Activated CD4-positive, CD25-positive, alpha-beta regulatory T cell treated with anti-CD3 and anti-CD28 coated beads, Interleukin-2, amount 50 U/mL, for 72 hours (primary cell): ENCODE measurements at regions not wholly inside any gene's neighbourhood (a gene's known extent, or its start where the extent isn't known, plus 50 kb on each side); places are given as distances from the start of the nearest gene placed in this dataset.
"Not testable (repeated sequence)": the region's sequence is repeated elsewhere in the genome, so short reads cannot be mapped to it uniquely, and the experiment has no call there.

ENCODE experiments used
- DNase-seq: peaks from one replicate; pipeline ENCODE4 v3.0.0; 2021

DNA sequence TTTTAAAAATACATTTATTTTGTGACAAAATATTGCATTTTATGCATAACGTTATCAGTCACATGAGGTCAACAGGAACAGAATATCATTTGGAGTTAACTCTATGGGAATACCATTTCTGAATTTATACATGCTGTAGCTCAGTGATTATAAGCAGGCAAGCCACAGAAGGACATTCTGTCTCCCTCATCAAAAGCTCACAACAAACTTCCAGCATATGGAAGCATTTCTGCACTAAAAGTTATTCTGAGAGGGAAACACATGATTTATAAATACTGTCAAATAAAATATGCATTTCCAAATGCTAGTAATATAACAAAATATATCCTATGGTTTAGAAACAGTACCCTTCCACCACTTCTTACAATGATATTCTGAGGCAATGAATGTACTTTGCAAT, 854.1 kb upstream of the B3GALT2 start:
- DNase-seq, result no peak

DNA sequence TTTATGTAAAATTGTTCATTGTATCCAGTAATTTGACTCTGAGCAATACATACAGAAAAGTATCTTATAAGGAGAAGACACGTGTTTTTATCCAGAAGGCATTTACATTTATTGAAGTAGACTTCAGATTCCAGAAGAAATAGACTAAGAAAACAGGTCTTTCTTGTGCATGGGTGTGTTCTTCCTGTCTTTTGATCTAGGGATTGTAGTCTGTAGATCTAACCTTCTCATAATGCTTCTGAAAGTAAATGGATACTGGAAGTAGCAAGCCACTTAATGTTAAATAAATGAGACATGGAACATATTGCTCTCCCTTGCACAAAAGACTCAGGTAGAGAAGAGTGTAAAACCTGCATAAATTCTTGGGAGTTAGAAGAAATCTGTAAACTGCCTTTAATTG, 853.2 kb upstream of the B3GALT2 start:
- no peak for DNase-seq

DNA sequence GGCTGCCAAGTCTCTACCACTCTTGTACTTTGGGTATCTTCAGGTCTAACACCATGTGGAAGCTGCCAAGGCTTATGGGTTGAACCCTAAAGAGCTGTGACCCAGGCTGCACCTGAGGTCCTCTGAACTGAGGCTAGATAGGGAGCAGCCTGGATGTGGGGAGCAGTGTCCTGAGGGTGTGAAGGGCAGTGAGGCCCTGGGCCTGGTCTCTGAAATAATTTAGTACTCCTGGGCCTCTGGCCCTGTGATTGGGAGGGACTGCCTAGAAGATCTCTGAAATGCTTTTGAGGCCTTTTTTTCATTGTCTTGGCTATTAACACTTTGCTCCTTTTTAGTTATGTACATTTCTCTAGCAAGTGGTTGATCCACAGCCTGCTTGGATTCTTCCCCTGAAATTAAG, 847.2 kb upstream of the B3GALT2 start:
- DNase-seq, result no peak

DNA sequence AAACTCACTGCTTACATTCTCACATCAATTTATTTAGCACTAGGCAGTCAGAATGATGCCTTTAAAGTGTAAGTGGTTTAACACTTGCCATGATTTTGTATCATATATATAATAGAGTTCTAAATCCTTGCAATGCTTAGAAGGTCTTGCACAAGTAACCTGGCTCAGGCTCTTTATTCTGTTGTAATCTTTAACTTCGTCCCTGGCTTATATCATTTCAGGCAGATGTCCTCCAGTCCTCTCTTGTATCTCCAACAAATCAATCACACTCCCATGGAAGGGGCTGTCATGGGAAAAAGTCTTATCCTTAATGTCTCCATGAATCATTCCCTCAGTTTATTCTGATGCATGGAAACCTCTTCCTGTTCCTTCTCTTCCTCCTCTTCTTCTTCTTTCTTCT, 841.6 kb upstream of the B3GALT2 start:
- no peak for DNase-seq

DNA sequence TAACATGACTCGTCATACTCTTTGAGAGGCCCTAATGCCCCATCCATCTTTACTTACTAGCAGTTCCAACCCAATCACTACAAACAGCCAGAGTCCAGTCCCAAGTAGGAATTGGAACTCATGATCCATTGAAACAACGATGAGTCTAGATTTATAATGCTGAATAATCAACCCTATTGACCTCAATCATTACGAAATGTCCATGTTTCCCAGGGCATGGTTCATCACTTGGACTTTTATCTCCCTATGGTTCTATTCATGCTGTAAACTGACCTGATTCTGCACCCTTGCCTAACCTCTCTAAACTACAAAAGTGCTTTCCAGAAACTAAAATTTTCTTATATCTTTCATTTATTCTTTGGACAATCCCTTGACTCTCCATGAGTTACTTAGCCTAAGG, 840.0 kb upstream of the B3GALT2 start:
- DNase-seq, result no peak

DNA sequence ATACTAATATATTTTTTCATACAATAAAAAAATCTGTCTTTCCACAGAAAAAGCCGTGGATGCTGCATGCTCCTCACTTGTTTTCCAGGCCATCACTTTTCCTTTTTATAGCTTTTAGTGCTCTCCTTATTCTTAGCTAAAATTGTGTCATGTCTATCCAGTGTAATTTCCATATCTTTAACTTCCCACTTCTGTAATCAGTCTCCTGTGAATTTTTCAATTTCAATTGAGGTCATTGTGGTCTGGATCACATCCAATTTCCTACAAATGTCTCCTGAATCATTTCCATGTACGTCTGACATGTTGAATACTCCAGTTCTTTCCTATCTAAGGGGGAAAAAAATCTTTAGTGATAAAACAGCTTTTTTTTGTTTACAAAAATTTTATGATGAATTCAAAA, 838.2 kb upstream of the B3GALT2 start:
- DNase-seq, result no peak

DNA sequence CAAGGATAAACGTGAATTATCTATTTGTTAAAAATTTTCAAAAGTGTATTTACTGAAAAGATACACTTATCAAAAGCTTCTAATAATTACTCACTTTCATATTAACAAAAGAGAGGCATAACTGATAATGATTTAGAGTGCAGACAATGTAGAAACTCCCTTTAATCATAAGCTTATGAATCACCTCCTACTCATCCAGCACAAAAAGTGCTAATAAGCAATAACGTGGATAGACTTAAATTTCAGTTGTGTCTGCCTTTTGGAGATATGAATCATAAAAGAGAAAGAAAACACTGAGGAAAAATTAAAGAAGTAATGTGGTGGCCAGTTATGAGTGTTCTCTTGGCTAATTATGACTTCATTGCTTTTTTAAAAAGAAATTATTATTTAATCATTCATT, 827.6 kb upstream of the B3GALT2 start:
- DNase-seq, result no peak

DNA sequence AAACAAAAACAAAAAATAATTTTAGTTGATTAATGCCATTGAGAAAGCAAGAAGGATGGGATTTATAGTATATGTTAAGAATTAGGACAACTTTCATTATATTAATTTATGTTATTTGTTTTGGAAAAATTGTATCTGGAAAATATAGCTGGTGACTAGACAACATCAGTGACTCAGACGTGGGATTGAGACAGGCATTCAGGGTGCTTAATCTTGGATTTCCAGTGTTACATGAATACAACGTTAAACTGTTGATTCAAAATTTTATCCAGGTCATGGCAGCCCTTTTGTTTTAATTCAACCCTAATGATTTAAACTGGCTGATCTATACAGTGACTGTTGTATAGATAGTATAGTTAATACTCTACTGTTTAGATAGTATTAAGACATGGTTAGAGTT, 827.1 kb upstream of the B3GALT2 start:
- DNase-seq, result no peak

DNA sequence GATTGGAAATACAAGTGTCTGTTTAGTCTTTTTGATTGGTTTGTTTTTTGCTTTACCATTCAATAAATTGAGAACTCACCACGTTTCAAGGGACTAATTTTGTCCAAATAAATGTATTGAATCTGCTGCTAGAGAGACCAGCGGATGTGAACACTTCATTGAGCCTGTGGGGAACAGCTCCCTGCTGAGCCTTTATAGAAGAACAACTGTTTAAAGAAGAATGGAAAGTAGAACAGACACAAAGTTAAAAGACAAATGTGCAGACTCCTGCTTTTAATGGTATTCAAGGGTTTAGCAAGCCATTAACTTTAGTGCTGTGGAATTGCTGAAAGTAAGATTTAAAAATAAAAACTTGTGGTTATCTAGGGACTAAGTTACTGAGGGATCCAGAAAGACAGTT, 817.7 kb upstream of the B3GALT2 start:
- no peak for DNase-seq

DNA sequence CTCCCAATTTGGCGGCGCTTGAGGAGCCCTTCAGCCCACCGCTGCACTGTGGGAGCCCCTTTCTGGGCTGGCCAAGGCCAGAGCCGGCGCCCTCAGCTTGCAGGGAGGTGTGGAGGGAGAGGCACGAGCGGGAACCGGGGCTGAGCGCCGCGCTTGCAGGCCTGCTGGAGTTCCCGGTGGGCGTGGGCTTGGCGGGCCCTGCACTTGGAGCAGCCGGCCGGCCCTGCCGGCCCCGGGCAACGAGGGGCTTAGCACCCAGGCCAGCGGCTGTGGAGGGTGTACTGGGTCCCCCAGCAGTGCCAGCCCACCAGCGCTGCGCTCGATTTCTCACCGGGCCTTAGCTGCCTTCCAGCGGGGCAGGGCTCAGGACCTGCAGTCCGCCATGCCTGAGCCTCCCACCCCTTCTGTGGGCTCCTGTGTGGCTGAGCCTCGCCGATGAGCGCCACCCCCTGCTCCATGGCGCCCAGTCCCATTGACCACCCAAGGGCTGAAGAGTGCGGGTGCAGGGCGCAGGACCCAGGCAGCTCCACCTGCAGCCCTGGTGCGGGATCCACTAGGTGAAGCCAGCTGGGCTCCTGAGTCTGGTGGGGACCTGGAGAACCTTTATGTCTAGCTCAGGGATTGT, 815.4 kb upstream of the B3GALT2 start:
- not testable (repeated sequence) for DNase-seq

DNA sequence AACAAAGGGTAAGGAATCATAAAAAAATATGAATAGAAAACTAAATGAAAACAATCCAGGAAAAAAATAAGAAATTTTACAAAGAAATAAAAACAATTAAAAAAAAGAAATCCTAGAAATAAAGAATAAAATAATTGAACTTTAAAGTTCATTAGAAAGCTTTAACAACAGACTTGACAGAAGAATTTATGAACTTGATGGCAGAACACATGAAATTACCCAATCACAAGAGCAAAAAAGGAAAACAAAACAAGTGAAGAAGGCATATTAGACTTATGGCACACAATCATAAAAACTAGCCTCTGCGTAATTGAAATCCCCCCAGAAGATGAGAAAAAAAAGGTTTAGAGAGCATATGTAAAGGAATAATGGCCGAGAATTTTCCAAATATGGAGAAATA, 802.5 kb upstream of the B3GALT2 start:
- DNase-seq, result no peak

DNA sequence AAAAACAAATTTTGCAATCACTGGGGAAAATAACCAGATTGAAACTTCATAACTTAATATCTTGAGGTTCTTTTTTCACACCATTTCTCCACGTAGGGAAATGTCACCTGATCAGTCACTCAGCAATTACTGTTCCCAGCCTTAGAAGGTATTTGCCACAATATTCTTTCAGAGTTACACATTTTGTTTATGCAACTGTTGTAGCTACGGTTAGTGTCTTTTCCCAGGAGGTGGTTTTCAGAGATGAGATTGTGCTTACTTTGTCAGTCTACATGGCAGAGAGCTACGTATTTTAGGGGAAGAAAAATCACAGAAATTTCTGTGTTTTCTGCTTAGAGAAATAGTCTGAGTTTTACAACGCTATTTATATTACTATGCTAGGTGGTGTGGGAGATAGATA, 792.8 kb upstream of the B3GALT2 start:
- DNase-seq, result no peak

DNA sequence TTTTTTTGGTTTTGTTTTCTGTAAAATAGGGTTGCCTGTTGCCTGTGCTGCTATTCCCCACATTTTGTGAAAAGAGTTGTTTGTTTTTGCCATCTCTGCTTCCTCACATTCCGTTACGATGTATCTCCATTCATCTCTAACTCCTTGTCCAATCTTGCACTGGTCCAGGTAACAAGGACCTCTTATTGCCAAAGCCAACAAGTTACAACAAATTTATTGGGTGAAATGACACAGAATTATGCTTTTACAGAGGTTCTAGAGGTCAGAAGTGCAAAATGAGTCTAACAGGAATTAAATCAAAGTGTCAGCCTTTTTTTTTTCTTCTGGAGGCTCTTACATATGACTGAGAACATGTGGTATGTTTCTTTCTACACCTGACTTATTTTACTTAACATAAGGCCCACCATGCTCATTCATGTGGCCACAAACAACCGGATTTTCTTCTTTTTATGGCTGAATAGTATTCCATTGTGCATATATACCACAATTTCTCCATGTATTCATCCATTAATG, 787.9 kb upstream of the B3GALT2 start:
- DNase-seq, result no peak

DNA sequence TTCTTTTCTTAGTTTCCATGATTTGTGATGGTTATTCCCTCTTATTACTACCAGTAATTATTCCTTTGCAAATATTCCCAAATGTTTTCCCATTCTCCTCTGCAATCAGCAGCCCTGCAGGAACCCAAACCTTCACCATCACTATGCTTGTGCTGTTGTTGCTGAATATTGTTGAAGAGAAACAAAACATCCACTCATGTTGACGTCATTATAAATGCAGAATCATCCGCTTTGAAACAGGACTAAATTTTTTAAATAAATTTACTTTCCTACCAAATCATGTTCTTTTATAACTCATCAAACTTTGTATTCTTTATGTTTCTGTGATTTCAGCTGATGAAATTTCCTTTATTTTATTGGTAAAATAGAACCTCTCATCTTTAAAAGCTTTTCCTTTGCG, 787.0 kb upstream of the B3GALT2 start:
- DNase-seq, result no peak

DNA sequence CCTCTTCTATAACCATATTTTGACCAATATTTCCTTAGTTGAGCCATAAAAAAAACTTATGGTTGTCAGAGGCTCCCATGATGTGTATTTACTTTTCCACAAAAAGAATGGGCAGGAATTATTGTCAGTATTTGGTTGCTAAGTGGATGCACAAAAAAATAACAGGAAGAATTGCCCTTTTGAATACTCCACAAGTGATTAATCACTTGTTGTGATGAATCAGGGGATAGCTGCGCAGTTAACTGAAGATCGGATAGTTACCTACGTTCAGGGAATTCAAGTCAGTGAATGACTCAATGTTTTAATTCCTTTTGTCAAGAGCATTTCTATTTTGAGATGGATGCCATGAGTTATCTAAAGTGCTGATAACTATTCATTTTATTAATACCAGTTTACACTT, 785.2 kb upstream of the B3GALT2 start:
- no peak for DNase-seq

DNA sequence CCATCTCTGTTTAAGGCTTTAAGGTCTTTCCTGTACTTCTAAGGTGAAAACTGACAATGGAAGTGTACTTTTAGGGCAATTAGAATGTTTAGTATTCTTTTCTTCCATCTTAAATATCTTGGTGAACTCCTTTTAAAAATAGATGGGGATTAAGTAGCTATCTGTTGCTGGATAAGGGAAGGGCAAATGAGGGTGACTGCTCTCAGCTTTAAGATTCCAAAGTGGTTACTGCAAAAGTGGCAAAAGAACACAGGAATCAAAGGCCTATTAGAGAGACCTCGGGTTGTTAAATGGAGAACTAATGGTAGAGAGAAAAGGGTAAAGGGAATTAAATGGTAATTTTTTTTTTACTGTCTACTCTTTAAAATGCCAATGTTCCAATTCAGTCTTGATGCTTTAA, 774.1 kb upstream of the B3GALT2 start:
- DNase-seq, result no peak

DNA sequence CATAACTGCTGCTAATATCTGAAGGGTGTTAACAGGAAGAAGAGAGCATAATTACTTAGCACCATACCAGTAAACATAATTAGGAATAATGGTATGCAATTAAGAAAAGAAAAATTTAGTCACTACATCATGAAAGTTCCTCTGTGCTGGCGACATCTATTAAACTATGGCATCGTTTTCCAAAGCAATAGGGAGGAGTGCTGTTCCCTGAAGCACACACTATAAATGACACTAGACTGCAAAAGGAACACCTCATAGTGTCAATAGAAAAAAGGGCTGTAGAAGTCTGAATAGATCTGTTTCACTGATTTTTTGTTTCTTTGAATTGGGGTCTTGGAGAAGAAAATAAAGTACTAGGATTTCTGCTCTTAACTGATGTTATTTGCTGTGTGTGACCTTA, 773.6 kb upstream of the B3GALT2 start:
- no peak for DNase-seq

DNA sequence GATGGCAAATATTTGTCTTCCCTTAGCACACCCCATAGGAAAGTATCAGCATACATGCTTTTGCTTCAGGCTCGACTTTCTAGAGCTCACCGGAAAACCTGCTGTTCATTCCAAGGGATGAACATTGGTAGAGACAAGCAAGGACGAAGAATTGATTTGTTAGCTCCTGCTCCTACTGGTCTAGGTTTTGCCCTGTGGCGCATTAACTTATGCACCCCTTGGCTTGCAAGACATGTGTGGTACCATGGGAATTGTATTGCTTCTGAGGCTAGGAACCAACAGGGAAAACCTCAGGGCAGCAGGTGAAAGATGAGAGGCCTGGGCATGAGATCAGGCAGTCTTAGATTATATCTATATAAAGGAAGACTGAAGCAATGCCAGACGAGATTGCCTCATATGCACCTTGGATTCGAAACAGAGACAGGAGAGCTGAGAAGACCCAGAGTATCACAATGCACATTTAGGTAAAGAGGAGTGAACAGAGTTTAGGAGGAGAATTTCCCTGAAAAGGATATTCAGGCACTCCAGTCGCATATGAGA, 771.2 kb upstream of the B3GALT2 start:
- DNase-seq, result no peak

DNA sequence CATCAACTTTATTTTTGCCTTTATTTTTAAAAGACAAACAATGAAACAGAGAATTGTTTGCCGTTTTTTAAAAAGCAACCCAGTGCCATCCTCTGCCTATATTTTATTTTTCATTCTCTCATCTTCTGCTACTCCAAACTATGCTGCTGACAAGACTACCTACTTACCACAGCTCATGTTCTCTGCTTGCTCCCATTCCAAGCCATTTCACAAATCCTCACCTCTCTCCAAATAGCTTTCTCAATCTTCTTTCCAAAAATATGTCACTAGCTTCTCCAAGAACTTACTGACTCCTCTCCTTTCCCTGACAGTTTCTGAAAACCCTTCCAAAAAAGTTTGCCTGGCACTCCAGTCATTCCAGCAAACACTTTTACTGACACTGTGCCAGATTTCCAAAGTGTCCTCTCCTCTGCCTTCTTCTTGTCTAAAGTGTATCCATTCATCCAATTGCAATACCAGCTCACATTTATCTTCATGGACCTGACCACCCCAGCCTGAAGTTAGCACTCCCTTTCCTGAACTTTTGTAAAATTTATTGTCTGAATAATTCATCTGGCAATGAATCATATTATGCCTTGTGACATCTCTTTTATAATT, 766.5 kb upstream of the B3GALT2 start:
- DNase-seq, result no peak

DNA sequence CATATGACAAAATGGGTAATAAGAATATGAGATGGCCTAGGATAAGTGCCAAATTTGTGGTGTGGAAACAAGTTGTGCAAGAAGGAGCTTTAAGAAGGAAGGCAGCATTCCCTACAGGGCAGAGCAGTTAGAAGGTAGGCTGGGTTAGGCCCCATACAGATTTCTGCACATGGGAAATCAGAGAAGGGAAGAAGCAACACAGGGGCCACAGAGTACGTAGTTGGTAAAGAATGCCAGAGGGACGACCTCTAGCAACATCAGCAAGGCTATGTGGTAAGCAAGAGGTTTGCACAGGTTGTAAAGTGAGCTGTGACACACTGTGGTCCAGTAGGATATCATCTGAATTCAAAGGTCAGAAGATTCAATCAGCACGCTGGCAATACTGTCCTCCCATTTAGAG, 765.6 kb upstream of the B3GALT2 start:
- no peak for DNase-seq

DNA sequence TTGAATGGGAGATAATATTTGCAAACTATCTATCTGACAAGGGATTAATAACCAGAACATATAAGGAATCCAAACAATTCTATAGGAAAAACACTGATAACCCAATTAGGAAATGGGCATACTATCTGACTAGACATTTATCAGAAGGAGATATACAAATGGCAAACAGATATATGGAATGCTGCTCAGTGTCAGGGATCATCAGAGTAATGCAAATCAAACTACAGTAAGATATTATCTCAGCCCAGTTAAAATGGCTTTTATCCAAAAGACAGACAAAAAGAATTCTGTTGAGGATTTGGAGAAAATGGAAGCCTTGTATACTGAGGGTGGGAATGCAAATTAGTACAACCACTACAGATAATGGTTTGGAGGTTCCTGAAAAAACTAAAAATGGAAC, 758.0 kb upstream of the B3GALT2 start:
- no peak for DNase-seq

DNA sequence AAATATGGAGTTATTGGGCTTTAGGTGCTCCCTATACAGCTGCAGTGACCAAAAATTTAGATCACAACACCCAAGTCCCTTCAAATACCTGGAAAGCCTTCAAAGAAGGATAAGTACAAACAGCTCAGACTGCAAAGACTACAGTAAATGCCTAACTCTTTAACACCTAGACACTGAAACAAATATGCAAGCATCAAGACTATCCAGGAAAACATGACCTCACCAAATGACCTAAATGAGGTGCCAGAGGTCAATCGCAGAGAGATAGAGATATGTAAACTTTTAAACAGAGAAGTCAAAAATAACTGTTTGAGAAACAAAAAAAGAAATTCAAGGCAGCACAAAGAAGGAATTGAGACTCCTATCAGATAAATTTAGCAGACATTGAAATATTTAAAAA, 753.8 kb upstream of the B3GALT2 start:
- no peak for DNase-seq

DNA sequence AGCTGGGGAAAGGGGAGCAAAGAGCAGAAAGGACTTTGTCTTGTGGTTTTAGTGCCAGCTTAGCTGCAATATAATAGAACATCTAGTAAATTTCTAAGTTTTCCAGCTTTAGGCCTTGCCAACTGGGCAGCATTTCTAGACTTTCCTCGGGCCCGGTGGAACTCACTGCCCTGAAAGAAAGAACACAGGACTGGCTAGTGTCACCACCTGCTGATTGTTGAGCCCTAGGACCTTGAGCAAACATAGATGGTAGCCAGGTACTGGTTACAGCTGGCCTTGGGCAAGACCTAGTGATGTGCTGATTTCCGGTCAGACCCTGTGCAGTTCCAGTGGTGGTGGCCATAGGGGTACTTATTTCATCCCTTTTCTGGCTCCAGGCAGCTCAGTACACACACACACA, 753.2 kb upstream of the B3GALT2 start:
- no peak for DNase-seq

DNA sequence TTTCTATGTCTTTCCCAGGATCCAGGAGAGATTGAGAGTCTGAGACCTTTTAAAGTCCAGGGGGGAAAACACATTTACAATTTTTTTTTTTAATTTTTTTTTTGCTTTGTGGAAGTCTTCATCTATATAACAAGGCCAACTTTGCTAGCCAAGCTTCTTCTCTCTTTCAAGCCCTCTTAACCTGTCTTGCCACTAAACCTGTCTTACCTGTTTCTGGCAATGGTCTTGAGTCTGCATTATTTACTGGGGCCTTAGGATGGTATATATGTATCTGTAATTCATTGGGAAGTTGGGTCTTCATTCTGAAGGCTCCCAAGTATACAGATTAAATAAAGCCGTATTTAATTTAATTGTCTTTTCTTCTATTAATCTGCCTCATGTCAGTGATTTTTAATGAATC, 750.9 kb upstream of the B3GALT2 start:
- DNase-seq, result no peak

DNA sequence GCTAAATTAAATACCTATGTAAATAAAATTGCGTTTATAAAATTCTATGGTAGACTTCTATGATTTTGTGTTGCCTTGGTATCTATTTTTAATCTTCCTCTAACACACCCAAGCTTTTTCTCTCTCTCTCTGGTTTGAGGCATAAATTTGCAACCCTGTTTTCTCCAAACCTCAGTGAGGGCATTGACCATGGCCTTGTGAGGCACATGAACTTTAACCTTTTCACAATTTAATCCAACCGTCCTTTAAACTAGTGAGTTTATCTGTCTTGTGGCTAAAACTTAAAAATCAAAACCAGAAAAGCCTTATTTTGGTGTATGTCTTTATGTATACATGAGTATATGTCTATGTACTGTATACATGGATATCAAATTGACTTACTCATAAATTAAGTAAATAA, 746.6 kb upstream of the B3GALT2 start:
- no peak for DNase-seq
